CD4-positive, alpha-beta T cell (primary cell): ENCODE measurements at regions not wholly inside any gene's neighbourhood (a gene's known extent, or its start where the extent isn't known, plus 50 kb on each side); places are given as distances from the start of the nearest gene placed in this dataset.

Experiments
- ATAC-seq: fragments of 200-7000 bp; cut with Tn5 transposase; one replicate; pipeline ENCODE4 v1.10.0; 2022; ENCODE audit warnings: mild to moderate bottlenecking; ENCODE audit not compliant: poor library complexity
- CTCF ChIA-PET: fragments of 350-600 bp; sonication (Branson Sonifier 250); formaldehyde crosslinking; loops from one replicate; lab custom pipeline; 2021; ENCODE audit warnings: antibody characterized with exemption, inconsistent platforms; lab: Charles Lee
- POLR2A ChIA-PET: fragments of 350-600 bp; sonication (Branson Sonifier 250); formaldehyde crosslinking; loops from one replicate; lab custom pipeline; 2021; ENCODE audit warnings: antibody characterized with exemption, inconsistent platforms; lab: Charles Lee
- DNase-seq, 14 experiments: peaks; one replicate each; pipeline ENCODE4 v3.0.0-alpha.2; 2013 to 2020; ENCODE audit warnings: mixed read lengths in 2 of 14
- H3K27ac ChIP-seq, 2 donors: one replicate each; pipeline versions ENCODE4 v1.5.1 to v1.7.0; 2013; ENCODE audit warnings: low read length in 2 of 2, low read depth in 1 of 2, mild to moderate bottlenecking in 1 of 2
- H3K27me3 ChIP-seq, 2 experiments: 1 replicate in 1 of 2; 2 replicates in 1 of 2; pipeline versions ENCODE4 v1.6.1 to v1.7.0; 2013; ENCODE audit warnings: low read length in 2 of 2, control low read depth in 1 of 2, mild to moderate bottlenecking in 1 of 2, moderate library complexity in 1 of 2; ENCODE audit not compliant: insufficient read depth in 2 of 2, control insufficient read depth in 1 of 2
- H3K36me3 ChIP-seq: one replicate; pipeline ENCODE4 v1.6.1; 2013; ENCODE audit warnings: low read length, control low read depth; ENCODE audit not compliant: insufficient read depth
- H3K4me1 ChIP-seq: one replicate; pipeline ENCODE4 v1.6.1; 2013; ENCODE audit warnings: low read length, control low read depth; ENCODE audit not compliant: insufficient read depth
- H3K4me3 ChIP-seq: one replicate; pipeline ENCODE4 v1.5.1; 2013; ENCODE audit warnings: mild to moderate bottlenecking, low read length, moderate library complexity
- H3K9me3 ChIP-seq, 2 experiments: 1 replicate in 1 of 2; 2 replicates in 1 of 2; pipeline versions ENCODE4 v1.6.1 to v1.7.0; 2013; ENCODE audit warnings: low read length in 2 of 2, mild to moderate bottlenecking in 2 of 2, control low read depth in 1 of 2, moderate library complexity in 1 of 2; ENCODE audit not compliant: control insufficient read depth in 1 of 2, insufficient read depth in 1 of 2
- H3K27ac Mint-ChIP-seq: one replicate; pipeline ENCODE4 v1.8.0; 2020; ENCODE audit warnings: mixed read lengths
- H3K27me3 Mint-ChIP-seq: one replicate; pipeline ENCODE4 v1.8.0; 2021; ENCODE audit warnings: mixed read lengths
- H3K36me3 Mint-ChIP-seq: one replicate; pipeline ENCODE4 v1.8.0; 2021; ENCODE audit warnings: low read depth, mixed read lengths
- H3K4me1 Mint-ChIP-seq: one replicate; pipeline ENCODE4 v1.8.0; 2021; ENCODE audit warnings: low read depth, mixed read lengths
- H3K4me3 Mint-ChIP-seq: one replicate; pipeline ENCODE4 v1.8.0; 2020; ENCODE audit warnings: mild to moderate bottlenecking, mixed read lengths
- H3K9me3 Mint-ChIP-seq: one replicate; pipeline ENCODE4 v1.8.0; 2020; ENCODE audit warnings: mixed read lengths
- intact Hi-C, 2 experiments: fragments of 100-400 bp; cut with DNase I in 1 of 2; cut with micrococcal nuclease in 1 of 2; formaldehyde crosslinking; loops; one replicate each; pipeline versions ENCODE4 v1.15.1 to v1.9.0; 2023 to 2025; cut with DNase I, micrococcal nuclease
- TF ChIP-seq, protein P1 (sequence below): fragments of 200-600 bp; IDR thresholded peaks from one replicate; pipeline ENCODE4 v1.8.0; 2022; ENCODE audit warnings: antibody characterized with exemption, mild to moderate bottlenecking

DNA sequence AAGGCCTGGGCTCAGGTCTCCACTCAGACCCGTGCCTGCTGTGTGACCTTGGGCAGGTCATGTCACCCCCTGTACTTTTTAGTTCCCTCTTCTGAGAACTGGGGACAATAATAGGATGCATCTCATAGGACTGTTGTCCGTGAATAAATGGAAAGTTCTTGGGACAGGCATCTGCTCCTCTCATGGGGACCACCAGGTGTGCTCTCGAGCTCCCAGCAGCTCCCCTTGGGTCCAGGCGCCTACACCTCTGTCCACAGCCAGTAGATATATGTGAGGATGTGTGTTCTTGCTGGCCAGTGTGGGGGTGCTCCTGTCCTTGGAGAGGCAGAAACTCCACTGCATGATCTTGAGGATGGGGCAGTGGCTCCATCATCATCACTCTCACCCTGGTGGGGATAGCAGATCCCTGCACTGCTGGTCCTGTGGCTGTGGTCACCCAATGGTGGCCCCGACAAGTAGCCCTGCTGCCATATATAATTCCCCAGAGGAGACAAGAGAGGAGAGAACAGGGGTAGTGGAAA is 257.6 kb upstream of the TLE3 start:
- Mint-ChIP-seq H3K9me3 (no peaks in the 10 kb centered on the region), H3K4me3 (no peak overlapping the region), H3K4me1 (no peaks in the 10 kb centered on the region), H3K27me3 (peaks cover 3% of the 10 kb centered on the region), H3K36me3 (no peaks in the 10 kb centered on the region), H3K27ac (no peak overlapping the region)
- DNase-seq (no peak), ATAC-seq (no peak)
- TF ChIP-seq, protein P1, sequence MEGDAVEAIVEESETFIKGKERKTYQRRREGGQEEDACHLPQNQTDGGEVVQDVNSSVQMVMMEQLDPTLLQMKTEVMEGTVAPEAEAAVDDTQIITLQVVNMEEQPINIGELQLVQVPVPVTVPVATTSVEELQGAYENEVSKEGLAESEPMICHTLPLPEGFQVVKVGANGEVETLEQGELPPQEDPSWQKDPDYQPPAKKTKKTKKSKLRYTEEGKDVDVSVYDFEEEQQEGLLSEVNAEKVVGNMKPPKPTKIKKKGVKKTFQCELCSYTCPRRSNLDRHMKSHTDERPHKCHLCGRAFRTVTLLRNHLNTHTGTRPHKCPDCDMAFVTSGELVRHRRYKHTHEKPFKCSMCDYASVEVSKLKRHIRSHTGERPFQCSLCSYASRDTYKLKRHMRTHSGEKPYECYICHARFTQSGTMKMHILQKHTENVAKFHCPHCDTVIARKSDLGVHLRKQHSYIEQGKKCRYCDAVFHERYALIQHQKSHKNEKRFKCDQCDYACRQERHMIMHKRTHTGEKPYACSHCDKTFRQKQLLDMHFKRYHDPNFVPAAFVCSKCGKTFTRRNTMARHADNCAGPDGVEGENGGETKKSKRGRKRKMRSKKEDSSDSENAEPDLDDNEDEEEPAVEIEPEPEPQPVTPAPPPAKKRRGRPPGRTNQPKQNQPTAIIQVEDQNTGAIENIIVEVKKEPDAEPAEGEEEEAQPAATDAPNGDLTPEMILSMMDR: no peak
- no peaks in the 10 kb centered on the region for H3K4me1 ChIP-seq
- no peaks in the 10 kb centered on the region for H3K36me3 ChIP-seq
- no peak overlapping the region for H3K4me3 ChIP-seq
- no peaks in the 10 kb centered on the region for H3K9me3 ChIP-seq
- H3K27me3 ChIP-seq: no peaks in the 10 kb centered on the region
- CTCF ChIA-PET: no interaction called here
- intact Hi-C loops: no loop called here
- H3K27ac ChIP-seq: no peak overlapping the region
- POLR2A ChIA-PET: no interaction called here

DNA sequence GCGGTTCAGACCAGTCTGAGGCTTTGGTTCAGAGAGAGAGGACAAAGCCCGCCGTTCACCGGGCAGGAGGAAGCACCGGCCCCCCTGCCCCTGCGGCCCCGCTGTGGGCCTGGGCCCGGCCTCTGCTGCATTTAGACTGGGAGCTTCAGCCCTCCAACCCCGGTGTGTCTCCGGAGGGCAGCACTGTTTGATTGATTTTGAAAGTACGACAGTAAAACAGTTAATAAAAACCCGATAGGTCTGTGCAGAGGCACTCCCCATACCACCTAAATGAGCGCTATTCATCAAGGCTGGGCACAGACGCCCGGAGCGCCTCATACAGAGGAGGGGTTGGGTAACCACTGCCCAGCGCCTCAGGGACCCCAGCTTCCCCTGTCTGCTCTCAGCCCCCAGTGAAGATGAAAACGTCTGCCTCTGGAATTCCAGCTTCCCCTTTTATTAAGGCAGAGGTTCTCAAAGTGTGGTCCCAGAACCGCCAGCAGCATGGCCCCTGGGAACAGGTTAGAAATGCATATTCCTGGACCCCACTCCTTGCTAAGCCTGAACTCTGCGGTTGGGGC is 256.7 kb upstream of the TLE3 start:
- ChIA-PET CTCF (no interaction called here), POLR2A (no interaction called here)
- H3K4me3 ChIP-seq: no peak overlapping the region
- H3K27ac ChIP-seq: no peak overlapping the region
- ATAC-seq (no peak), DNase-seq (no peak)
- TF ChIP-seq, protein P1: no peak
- no peaks in the 10 kb centered on the region for H3K36me3 ChIP-seq
- no peaks in the 10 kb centered on the region for H3K4me1 ChIP-seq
- intact Hi-C loops: no loop called here
- H3K9me3 Mint-ChIP-seq: no peaks in the 10 kb centered on the region
- H3K27me3 Mint-ChIP-seq: peaks cover 4% of the 10 kb centered on the region
- no peak overlapping the region for H3K27ac Mint-ChIP-seq
- no peaks in the 10 kb centered on the region for H3K27me3 ChIP-seq
- H3K36me3 Mint-ChIP-seq: no peaks in the 10 kb centered on the region
- no peaks in the 10 kb centered on the region for H3K4me1 Mint-ChIP-seq
- no peaks in the 10 kb centered on the region for H3K9me3 ChIP-seq
- H3K4me3 Mint-ChIP-seq: no peak overlapping the region

DNA sequence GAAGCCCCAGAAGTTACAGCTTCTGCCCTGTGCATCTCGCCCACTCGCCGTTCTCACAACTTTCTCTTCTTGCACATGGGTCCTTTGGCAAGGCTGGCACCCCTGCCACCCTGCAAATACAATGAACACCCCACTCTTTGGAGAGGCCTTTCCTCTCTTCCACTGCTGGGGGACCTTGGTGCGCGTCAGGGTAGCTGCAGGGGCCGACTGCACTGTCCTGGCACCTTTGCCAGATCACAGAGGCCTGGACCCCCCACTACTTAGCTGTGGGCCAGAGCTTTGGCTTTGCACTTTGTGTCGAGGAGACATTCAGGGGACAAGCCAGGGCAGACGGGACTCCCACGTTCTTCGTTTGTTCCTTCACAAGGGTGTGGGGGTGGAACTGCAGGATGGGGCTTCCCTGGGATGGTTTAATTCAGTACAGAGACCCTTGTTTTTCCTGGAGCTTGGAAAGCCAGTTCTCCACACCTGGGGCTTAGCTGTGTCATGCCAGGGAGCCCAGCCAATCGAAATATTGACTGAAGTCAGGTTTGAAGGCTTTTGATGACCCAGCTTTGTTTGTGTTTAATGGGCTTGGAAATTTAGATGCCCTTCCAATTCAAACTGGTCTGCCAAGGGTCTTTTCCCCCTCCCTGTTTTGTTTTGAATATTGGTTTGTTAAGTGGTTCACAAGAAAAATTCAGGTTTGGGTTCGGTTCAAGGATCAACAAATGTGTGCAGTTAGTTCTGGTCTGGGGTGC is 256.1 kb upstream of the TLE3 start:
- Mint-ChIP-seq H3K36me3 (no peaks in the 10 kb centered on the region), H3K27ac (no peak overlapping the region), H3K27me3 (peaks cover 4% of the 10 kb centered on the region), H3K9me3 (no peaks in the 10 kb centered on the region), H3K4me1 (no peaks in the 10 kb centered on the region), H3K4me3 (no peak overlapping the region)
- TF ChIP-seq, protein P1: no peak
- Histone ChIP-seq H3K36me3 (no peaks in the 10 kb centered on the region), H3K27ac (no peak overlapping the region), H3K9me3 (no peaks in the 10 kb centered on the region), H3K4me1 (no peaks in the 10 kb centered on the region), H3K4me3 (no peak overlapping the region), H3K27me3 (no peaks in the 10 kb centered on the region)
- DNase-seq: no peak
- ChIA-PET POLR2A (no interaction called here), CTCF (no interaction called here)
- intact Hi-C loops: no loop called here
- no peak for ATAC-seq
